DND-41 (cell line): ENCODE measurements at regions not wholly inside any gene's neighbourhood (a gene's known extent, or its start where the extent isn't known, plus 50 kb on each side); places are given as distances from the start of the nearest gene placed in this dataset.

Experiments
- ATAC-seq: fragments of 200-7000 bp; cut with Tn5 transposase; 3 replicates; pipeline ENCODE4 v1.9.1; 2021; ENCODE audit warnings: low read depth; ENCODE audit not compliant: insufficient read depth
- DNase-seq: peaks from one replicate; pipeline ENCODE4 v3.0.0-alpha.2; 2020
- H2AFZ ChIP-seq: 2 replicates; pipeline ENCODE4 v1.6.0; 2012; ENCODE audit warnings: low read depth, low read length
- H3K27ac ChIP-seq: 2 replicates; pipeline ENCODE4 v1.5.1; 2012; ENCODE audit warnings: low read length, inconsistent platforms
- H3K27me3 ChIP-seq: fragments of 200-600 bp; sonication (generic); 2 replicates; pipeline ENCODE4 v1.6.0; 2012; ENCODE audit warnings: low read length, mild to moderate bottlenecking, inconsistent platforms; ENCODE audit not compliant: insufficient read depth, poor library complexity
- H3K36me3 ChIP-seq: 2 replicates; pipeline ENCODE4 v1.5.1; 2012; ENCODE audit warnings: low read length, inconsistent platforms; ENCODE audit not compliant: insufficient read depth
- H3K4me1 ChIP-seq: 2 replicates; pipeline ENCODE4 v1.5.1; 2012; ENCODE audit warnings: mild to moderate bottlenecking, low read length; ENCODE audit not compliant: insufficient read depth
- H3K4me2 ChIP-seq: 2 replicates; pipeline ENCODE4 v1.6.0; 2012; ENCODE audit warnings: mild to moderate bottlenecking, moderate library complexity, low read length, inconsistent platforms; ENCODE audit not compliant: insufficient read depth
- H3K4me3 ChIP-seq, 2 experiments: fragments of 200-600 bp in 1 of 2; shearing (Covaris generic) in 1 of 2; 2 replicates each; pipeline ENCODE4 v1.5.1; 2012 to 2016; ENCODE audit warnings: inconsistent platforms in 2 of 2, low read length in 2 of 2, mild to moderate bottlenecking in 2 of 2, low read depth in 1 of 2, moderate library complexity in 1 of 2
- H3K79me2 ChIP-seq: 2 replicates; pipeline ENCODE4 v1.6.0; 2012; ENCODE audit warnings: low read length, inconsistent platforms; ENCODE audit not compliant: insufficient read depth
- H3K9ac ChIP-seq: 2 replicates; pipeline ENCODE4 v1.6.0; 2012; ENCODE audit warnings: low read depth, mild to moderate bottlenecking, inconsistent platforms, low read length, moderate library complexity
- H3K9me3 ChIP-seq: 2 replicates; pipeline ENCODE4 v1.5.1; 2012; ENCODE audit warnings: low read length, moderate library complexity, mild to moderate bottlenecking, inconsistent platforms; ENCODE audit not compliant: insufficient read depth, severe bottlenecking
- H4K20me1 ChIP-seq: 2 replicates; pipeline ENCODE4 v1.6.0; 2012; ENCODE audit warnings: low read length; ENCODE audit not compliant: insufficient read depth
- EZH2 ChIP-seq: IDR thresholded peaks from 3 replicates; pipeline ENCODE4 v1.6.1; 2012; ENCODE audit warnings: borderline replicate concordance, low read depth, mild to moderate bottlenecking, moderate library complexity, low read length, inconsistent platforms; ENCODE audit not compliant: severe bottlenecking
- TF ChIP-seq, protein P1 (sequence below): IDR thresholded peaks from 2 replicates; pipeline ENCODE4 v1.5.1; 2012; ENCODE audit warnings: borderline replicate concordance, low read length, moderate library complexity, mild to moderate bottlenecking; ENCODE audit not compliant: poor library complexity, severe bottlenecking; ENCODE audit errors: extremely low read depth

DNA sequence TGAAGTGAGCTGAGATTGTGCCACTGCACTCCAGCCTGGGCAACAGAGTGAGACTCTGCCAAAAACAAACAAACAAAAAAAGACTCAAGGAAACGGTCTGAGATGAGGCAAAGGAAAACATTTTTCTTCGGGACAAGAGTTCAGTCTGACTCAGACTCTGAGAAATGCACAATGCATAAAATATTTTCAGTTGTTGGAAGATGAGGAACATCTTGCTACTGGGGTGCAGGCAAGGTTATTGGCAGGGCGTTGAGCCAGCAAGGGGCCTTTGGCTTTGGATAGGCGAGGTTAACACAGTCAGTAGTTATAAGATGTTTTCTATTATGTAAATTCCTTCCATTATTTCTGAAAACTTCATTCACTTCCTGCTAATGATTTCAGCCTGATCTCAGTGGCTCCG is 96.1 kb upstream of the VCX start:
- DNase-seq, result no peak
- Histone ChIP-seq H3K79me2 (no peaks in the 10 kb centered on the region), H3K4me2 (no peak overlapping the region), H3K36me3 (no peaks in the 10 kb centered on the region), H4K20me1 (no peaks in the 10 kb centered on the region), H3K27me3 (no peaks in the 10 kb centered on the region), H3K27ac (no peak overlapping the region), H3K4me3 (no peak overlapping the region), H3K9ac (no peak overlapping the region), H3K4me1 (no peaks in the 10 kb centered on the region), H3K9me3 (no peaks in the 10 kb centered on the region), H2AFZ (no peak overlapping the region)
- ATAC-seq, result no peak
- TF ChIP-seq, protein P1, sequence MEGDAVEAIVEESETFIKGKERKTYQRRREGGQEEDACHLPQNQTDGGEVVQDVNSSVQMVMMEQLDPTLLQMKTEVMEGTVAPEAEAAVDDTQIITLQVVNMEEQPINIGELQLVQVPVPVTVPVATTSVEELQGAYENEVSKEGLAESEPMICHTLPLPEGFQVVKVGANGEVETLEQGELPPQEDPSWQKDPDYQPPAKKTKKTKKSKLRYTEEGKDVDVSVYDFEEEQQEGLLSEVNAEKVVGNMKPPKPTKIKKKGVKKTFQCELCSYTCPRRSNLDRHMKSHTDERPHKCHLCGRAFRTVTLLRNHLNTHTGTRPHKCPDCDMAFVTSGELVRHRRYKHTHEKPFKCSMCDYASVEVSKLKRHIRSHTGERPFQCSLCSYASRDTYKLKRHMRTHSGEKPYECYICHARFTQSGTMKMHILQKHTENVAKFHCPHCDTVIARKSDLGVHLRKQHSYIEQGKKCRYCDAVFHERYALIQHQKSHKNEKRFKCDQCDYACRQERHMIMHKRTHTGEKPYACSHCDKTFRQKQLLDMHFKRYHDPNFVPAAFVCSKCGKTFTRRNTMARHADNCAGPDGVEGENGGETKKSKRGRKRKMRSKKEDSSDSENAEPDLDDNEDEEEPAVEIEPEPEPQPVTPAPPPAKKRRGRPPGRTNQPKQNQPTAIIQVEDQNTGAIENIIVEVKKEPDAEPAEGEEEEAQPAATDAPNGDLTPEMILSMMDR, result no peak
- no peak for TF ChIP-seq EZH2

DNA sequence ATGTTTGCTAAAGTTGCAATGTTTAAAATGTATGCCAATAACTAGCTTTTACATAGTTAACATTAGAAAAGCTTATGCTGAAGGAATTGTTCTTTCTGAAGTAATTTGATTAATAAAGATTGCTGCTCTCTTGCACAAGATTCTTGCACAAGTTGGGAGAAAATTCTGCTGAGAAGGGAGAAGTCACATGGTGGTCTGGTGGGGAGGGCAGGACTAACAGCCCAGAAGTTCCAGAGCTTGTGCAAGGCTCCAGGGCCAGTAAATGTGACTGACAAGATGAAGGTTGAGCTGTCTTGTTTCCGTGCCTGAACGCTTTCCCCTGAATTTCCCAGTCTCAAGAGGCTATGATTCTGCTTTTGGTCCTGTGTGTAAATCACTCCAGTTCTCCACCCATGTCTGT is 112.9 kb upstream of the VCX start:
- Histone ChIP-seq H3K4me1 (peaks cover 4% of the 10 kb centered on the region; the same call in 1 of the 2 replicates), H3K27me3 (no peaks in the 10 kb centered on the region), H4K20me1 (no peaks in the 10 kb centered on the region), H3K4me3 (no peak overlapping the region), H3K27ac (no peak overlapping the region), H3K79me2 (no peaks in the 10 kb centered on the region), H3K9me3 (no peaks in the 10 kb centered on the region), H3K36me3 (no peaks in the 10 kb centered on the region), H2AFZ (no peak overlapping the region), H3K4me2 (no peak overlapping the region), H3K9ac (no peak overlapping the region)
- ATAC-seq (no peak), DNase-seq (no peak)
- no peak for TF ChIP-seq EZH2
- TF ChIP-seq, protein P1, result no peak

DNA sequence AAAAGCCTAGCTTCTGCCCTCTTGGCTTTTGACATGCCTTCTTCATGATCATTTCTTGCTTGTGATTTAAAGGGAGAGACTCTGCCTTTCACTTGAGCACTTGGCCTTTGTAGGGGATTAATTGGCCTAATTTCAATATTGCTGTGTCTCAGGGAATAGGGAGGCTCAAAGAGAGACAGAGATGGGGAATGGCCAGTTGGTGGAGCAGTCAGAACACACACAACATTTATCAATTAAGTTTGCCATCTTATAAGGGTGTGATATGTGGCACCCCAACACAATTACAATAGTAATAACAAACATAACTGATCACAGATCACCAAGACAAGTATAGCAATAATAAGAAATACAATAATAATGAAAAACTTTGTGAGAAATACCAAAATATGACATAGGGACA is 122.5 kb upstream of the VCX start:
- Histone ChIP-seq H3K27me3 (no peaks in the 10 kb centered on the region), H3K4me3 (no peak overlapping the region), H3K9me3 (no peaks in the 10 kb centered on the region), H3K36me3 (no peaks in the 10 kb centered on the region), H3K4me2 (no peak overlapping the region), H3K4me1 (peaks cover 6% of the 10 kb centered on the region), H3K79me2 (no peaks in the 10 kb centered on the region), H3K9ac (no peak overlapping the region), H3K27ac (no peak overlapping the region), H4K20me1 (no peaks in the 10 kb centered on the region), H2AFZ (no peak overlapping the region)
- DNase-seq, result no peak
- no peak for ATAC-seq
- TF ChIP-seq, protein P1, result no peak
- no peak for TF ChIP-seq EZH2

DNA sequence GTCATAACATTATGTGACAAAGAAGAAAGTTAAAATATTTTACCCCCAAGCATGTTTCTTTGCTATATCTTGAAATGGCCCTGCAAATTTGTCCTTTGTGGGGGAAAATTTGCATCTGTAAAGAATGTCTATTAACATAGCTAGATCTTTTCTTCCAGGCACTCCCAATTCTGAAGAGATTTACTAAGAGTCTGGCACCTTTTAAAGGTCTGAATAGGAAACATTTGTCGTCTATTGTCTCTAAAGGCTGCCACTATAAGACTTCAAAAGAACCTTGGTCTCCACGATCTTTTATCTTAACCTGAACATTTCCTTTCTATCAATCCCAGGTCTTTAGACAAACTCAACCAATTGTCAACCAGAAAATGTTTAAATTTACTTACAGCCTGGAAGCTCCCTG is 128.6 kb upstream of the VCX start:
- H3K27ac ChIP-seq, result no peak overlapping the region
- no peak overlapping the region for H3K4me3 ChIP-seq
- H3K79me2 ChIP-seq, result no peaks in the 10 kb centered on the region
- no peaks in the 10 kb centered on the region for H3K27me3 ChIP-seq
- ATAC-seq (no peak), DNase-seq (no peak)
- H2AFZ ChIP-seq, result no peak overlapping the region
- no peak overlapping the region for H3K4me2 ChIP-seq
- no peaks in the 10 kb centered on the region for H3K36me3 ChIP-seq
- peaks cover 5% of the 10 kb centered on the region for H3K9me3 ChIP-seq
- TF ChIP-seq EZH2, result no peak
- TF ChIP-seq, protein P1, result no peak
- H3K9ac ChIP-seq, result no peak overlapping the region
- H3K4me1 ChIP-seq, result peaks cover 22% of the 10 kb centered on the region
- H4K20me1 ChIP-seq, result no peaks in the 10 kb centered on the region
